GM18861 (cell line): ENCODE measurements at regions not wholly inside any gene's neighbourhood (a gene's known extent, or its start where the extent isn't known, plus 50 kb on each side); places are given as distances from the start of the nearest gene placed in this dataset.

Experiments
- ATAC-seq: cut with Tn5 transposase; IDR thresholded peaks from one replicate; pipeline ENCODE4 v1.9.1; 2021; ENCODE audit not compliant: unreplicated experiment

GRCh38 chr10:116792817-116793216 lies 50.5 kb upstream of the HSPA12A start:
- no peak for ATAC-seq

GRCh38 chr10:116796469-116796868 lies 52.8 kb upstream of the ENO4 start:
- no peak for ATAC-seq

- peak; percentile 92 for ATAC-seq
Measured at GRCh38 chr10:116796910-116797513, 52.3 kb upstream of the ENO4 start.

- ATAC-seq = no peak
Measured at GRCh38 chr10:116798859-116799258, 50.4 kb upstream of the ENO4 start.
